Fibroblast of lung (primary cell): ENCODE measurements at regions not wholly inside any gene's neighbourhood (a gene's known extent, or its start where the extent isn't known, plus 50 kb on each side); places are given as distances from the start of the nearest gene placed in this dataset.

Source experiments
- DNase-seq, 2 donors: peaks; one replicate each; pipeline versions ENCODE4 v3.0.0 to v3.0.0-alpha.2; 2010; ENCODE audit warnings: low read depth in 2 of 2
- H2AFZ ChIP-seq: 2 replicates; pipeline ENCODE4 v1.5.1; 2012; ENCODE audit warnings: low read length, control low read depth, inconsistent platforms
- H3K27ac ChIP-seq: 2 replicates; pipeline ENCODE4 v1.5.1; 2011; ENCODE audit warnings: low read length, control low read depth; ENCODE audit not compliant: insufficient read depth
- H3K27me3 ChIP-seq: 2 replicates; pipeline ENCODE4 v1.5.1; 2011; ENCODE audit warnings: mild to moderate bottlenecking, low read length; ENCODE audit not compliant: control insufficient read depth, insufficient read depth
- H3K36me3 ChIP-seq: 2 replicates; pipeline ENCODE4 v1.5.1; 2011; ENCODE audit warnings: low read length; ENCODE audit not compliant: control insufficient read depth, insufficient read depth
- H3K4me1 ChIP-seq: 2 replicates; pipeline ENCODE4 v1.5.1; 2011; ENCODE audit warnings: low read length; ENCODE audit not compliant: control insufficient read depth, insufficient read depth; ENCODE audit errors: extremely low read depth
- H3K4me2 ChIP-seq: 2 replicates; pipeline ENCODE4 v1.5.1; 2011; ENCODE audit warnings: low read length, control low read depth; ENCODE audit not compliant: insufficient read depth; ENCODE audit errors: extremely low read depth
- H3K4me3 ChIP-seq, 4 experiments: fragments of 200-600 bp in 1 of 4; sonication (generic) in 1 of 4; replicated peaks in 1 of 4; 2 replicates each; pipeline ENCODE4 v1.5.1; 2011 to 2016; ENCODE audit warnings: low read length in 4 of 4, low read depth in 3 of 4, mild to moderate bottlenecking in 3 of 4, control low read depth in 2 of 4, inconsistent platforms in 1 of 4, mixed read lengths in 1 of 4; ENCODE audit not compliant: insufficient read depth in 1 of 4; ENCODE audit errors: control extremely low read depth in 1 of 4
- H3K79me2 ChIP-seq: 2 replicates; pipeline ENCODE4 v1.5.1; 2012; ENCODE audit warnings: mild to moderate bottlenecking, low read length, inconsistent platforms; ENCODE audit not compliant: control insufficient read depth, insufficient read depth
- H3K9ac ChIP-seq: 2 replicates; pipeline ENCODE4 v1.5.1; 2011; ENCODE audit warnings: mild to moderate bottlenecking, low read length, control low read depth; ENCODE audit not compliant: insufficient read depth
- H3K9me3 ChIP-seq: 2 replicates; pipeline ENCODE4 v1.5.1; 2012; ENCODE audit warnings: low read depth, low read length; ENCODE audit not compliant: control insufficient read depth, insufficient read depth
- H4K20me1 ChIP-seq: 2 replicates; pipeline ENCODE4 v1.5.1; 2011; ENCODE audit warnings: low read length; ENCODE audit not compliant: control insufficient read depth, insufficient read depth; ENCODE audit errors: extremely low read depth
- EZH2 ChIP-seq: IDR thresholded peaks from 2 replicates; pipeline ENCODE4 v1.5.1; 2012; ENCODE audit warnings: low read length, control low read depth, mild to moderate bottlenecking; ENCODE audit errors: missing control alignments
- TF ChIP-seq, protein P1 (sequence below), 2 donors: IDR thresholded peaks in 1 of 2; conservative IDR thresholded peaks in 1 of 2; 1 replicate in 1 of 2; 2 replicates in 1 of 2; pipeline ENCODE4 v1.5.1; 2011 to 2012; ENCODE audit warnings: low read length in 2 of 2, control low read depth in 1 of 2, inconsistent platforms in 1 of 2, low read depth in 1 of 2, mild to moderate bottlenecking in 1 of 2

DNA sequence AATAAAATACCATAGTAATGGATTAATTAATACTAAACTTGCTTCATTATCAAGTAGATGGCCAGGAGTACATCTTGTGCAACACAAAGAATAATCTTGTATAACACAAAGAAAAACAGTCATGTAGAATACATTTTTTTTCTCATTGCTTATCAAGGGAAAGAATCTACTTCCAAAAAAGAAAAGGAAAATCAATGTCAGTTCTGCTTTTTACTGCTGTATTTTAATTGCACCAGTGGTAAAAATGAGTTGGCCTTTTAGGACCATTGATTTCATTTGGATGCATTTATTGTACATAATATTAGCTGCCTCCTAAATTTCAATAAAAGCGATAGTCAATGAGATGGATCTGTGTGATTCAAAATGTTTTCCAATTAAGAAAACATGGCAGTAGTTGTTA lies 96.9 kb upstream of the BTBD3 start:
- TF ChIP-seq, protein P1, sequence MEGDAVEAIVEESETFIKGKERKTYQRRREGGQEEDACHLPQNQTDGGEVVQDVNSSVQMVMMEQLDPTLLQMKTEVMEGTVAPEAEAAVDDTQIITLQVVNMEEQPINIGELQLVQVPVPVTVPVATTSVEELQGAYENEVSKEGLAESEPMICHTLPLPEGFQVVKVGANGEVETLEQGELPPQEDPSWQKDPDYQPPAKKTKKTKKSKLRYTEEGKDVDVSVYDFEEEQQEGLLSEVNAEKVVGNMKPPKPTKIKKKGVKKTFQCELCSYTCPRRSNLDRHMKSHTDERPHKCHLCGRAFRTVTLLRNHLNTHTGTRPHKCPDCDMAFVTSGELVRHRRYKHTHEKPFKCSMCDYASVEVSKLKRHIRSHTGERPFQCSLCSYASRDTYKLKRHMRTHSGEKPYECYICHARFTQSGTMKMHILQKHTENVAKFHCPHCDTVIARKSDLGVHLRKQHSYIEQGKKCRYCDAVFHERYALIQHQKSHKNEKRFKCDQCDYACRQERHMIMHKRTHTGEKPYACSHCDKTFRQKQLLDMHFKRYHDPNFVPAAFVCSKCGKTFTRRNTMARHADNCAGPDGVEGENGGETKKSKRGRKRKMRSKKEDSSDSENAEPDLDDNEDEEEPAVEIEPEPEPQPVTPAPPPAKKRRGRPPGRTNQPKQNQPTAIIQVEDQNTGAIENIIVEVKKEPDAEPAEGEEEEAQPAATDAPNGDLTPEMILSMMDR (conservative IDR thresholded peaks at IDR 0.05 in 1 of 2, IDR thresholded peaks at IDR 0.05 in 1 of 2; ENCODE audit: low read depth in 1 of 2, low read length in 2 of 2) = no peak
- no peak for TF ChIP-seq EZH2
- no peak overlapping the region for H2AFZ ChIP-seq
- H3K4me2 ChIP-seq = no peak overlapping the region
- H3K36me3 ChIP-seq = no peaks in the 10 kb centered on the region
- no peaks in the 10 kb centered on the region for H3K27me3 ChIP-seq
- no peak overlapping the region for H3K9ac ChIP-seq
- H3K9me3 ChIP-seq = no peaks in the 10 kb centered on the region
- no peak overlapping the region for H3K4me3 ChIP-seq
- H4K20me1 ChIP-seq = no peaks in the 10 kb centered on the region
- no peaks in the 10 kb centered on the region for H3K4me1 ChIP-seq
- no peaks in the 10 kb centered on the region for H3K79me2 ChIP-seq
- DNase-seq = no peak
- no peak overlapping the region for H3K27ac ChIP-seq

DNA sequence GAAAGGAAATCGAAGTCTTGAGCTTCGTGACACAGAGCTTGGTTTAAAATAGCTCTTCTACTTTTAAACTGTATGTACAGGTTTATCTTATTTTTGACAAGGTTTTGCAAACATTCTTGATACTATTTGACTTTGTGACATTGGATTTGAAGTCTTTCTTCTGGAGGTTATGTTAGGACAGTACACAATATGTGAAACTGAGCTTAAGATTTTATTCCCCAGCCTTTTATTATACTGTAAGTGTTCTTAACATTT lies 95.2 kb upstream of the BTBD3 start:
- H3K36me3 ChIP-seq = no peaks in the 10 kb centered on the region
- no peaks in the 10 kb centered on the region for H3K27me3 ChIP-seq
- H4K20me1 ChIP-seq = no peaks in the 10 kb centered on the region
- H3K4me2 ChIP-seq = no peak overlapping the region
- no peak overlapping the region for H3K4me3 ChIP-seq
- H2AFZ ChIP-seq = no peak overlapping the region
- H3K9ac ChIP-seq = no peak overlapping the region
- TF ChIP-seq EZH2 = no peak
- TF ChIP-seq, protein P1 (conservative IDR thresholded peaks at IDR 0.05 in 1 of 2, IDR thresholded peaks at IDR 0.05 in 1 of 2; ENCODE audit: low read depth in 1 of 2, low read length in 2 of 2) = no peak
- no peak overlapping the region for H3K27ac ChIP-seq
- DNase-seq = no peak
- no peaks in the 10 kb centered on the region for H3K79me2 ChIP-seq
- no peaks in the 10 kb centered on the region for H3K9me3 ChIP-seq
- H3K4me1 ChIP-seq = no peaks in the 10 kb centered on the region

DNA sequence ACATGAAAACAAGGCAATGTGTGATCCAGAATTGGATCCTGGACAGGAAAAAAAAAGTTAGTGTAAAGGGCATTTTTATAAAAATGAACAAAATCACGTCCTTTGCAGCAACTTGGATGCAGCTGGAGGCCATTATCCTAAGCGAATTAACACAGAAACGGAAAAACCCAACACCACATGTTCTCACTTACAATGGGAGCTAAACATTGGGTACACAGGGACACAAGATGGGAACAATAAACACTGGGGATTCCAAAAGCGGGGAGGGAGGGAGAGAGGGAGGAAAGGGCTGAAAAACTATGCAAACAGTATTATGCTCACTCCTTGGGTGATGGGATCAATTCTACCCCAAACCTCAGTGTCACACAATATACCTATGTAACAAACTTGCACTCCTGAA lies 91.4 kb upstream of the BTBD3 start:
- no peak for TF ChIP-seq EZH2
- TF ChIP-seq, protein P1 (conservative IDR thresholded peaks at IDR 0.05 in 1 of 2, IDR thresholded peaks at IDR 0.05 in 1 of 2; ENCODE audit: low read depth in 1 of 2, low read length in 2 of 2) = no peak
- Histone ChIP-seq H4K20me1 (no peaks in the 10 kb centered on the region), H3K4me3 (no peak overlapping the region), H3K9ac (no peak overlapping the region), H2AFZ (no peak overlapping the region), H3K9me3 (no peaks in the 10 kb centered on the region), H3K27me3 (no peaks in the 10 kb centered on the region), H3K4me1 (no peaks in the 10 kb centered on the region), H3K36me3 (no peaks in the 10 kb centered on the region), H3K27ac (no peak overlapping the region), H3K79me2 (no peaks in the 10 kb centered on the region), H3K4me2 (no peak overlapping the region)
- DNase-seq = no peak
